HG02885 (cell line): ENCODE measurements at regions not wholly inside any gene's neighbourhood (a gene's known extent, or its start where the extent isn't known, plus 50 kb on each side); places are given as distances from the start of the nearest gene placed in this dataset.
A peak's percentile ranks its signal among the peaks of the same experiment; 100 is the strongest.
"Not testable (repeated sequence)": the region's sequence is repeated elsewhere in the genome, so short reads cannot be mapped to it uniquely, and the experiment has no call there.

Experiments
- ATAC-seq: cut with Tn5 transposase; IDR thresholded peaks from one replicate; pipeline ENCODE4 v1.9.1; 2021; ENCODE audit warnings: mild to moderate bottlenecking; ENCODE audit not compliant: unreplicated experiment, poor library complexity

DNA sequence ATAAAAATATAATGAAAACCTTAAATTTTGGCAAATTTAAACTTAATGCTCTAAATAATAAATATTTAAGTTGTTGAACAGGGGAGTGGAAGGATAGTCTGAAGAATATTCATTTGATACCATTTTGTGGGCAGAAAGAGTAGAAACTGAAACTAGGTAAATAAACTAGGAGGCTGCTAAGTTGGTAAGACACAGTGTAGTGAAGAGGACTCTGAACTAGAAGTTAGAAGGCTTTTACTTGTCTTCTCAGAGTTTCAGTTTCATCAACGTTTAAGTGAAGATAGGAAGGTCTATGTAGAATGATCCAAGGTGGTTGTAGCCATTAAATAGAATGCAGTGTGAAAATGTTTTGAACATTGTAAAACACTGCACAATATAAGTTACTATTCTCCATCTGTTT lies 516.9 kb downstream of the AMY1C start:
- no peak for ATAC-seq

DNA sequence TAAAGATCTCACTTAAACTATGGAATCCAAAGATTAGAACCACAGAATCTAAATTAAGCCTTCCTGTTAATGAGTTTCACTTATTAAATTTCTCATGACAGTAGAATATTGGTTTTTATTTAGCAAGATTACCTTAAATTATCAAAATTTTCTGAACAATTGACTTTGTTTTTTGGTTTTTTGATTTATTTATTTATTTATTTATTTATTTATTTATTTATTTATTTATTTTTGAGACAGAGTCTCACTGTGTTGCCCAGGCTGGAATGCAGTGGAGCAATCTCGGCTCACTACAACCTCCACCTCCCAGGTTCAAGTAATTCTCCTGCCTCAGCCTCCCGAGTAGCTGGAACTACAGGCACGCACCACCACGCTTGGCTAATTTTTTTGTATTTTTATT lies 538.6 kb downstream of the AMY1C start:
- not testable (repeated sequence) for ATAC-seq

DNA sequence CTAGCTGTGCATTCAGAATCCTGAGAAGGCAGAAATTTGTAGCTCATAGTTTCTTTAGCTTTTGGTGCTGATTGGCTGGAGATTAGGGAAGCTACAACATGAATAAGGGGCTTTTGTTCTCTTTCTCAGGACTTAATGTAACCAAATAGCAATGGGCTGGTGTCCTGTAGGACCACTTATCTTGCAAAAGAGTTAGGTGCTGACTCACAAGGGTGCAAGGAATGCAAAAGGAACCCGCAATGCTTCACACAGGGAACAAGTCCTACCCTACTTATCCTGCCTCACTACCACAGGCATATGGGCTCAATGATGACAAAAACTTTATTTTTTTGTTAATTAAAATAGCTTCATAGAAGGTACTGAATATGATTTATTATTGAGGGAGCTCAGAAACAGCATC lies 541.5 kb downstream of the AMY1C start:
- no peak for ATAC-seq

DNA sequence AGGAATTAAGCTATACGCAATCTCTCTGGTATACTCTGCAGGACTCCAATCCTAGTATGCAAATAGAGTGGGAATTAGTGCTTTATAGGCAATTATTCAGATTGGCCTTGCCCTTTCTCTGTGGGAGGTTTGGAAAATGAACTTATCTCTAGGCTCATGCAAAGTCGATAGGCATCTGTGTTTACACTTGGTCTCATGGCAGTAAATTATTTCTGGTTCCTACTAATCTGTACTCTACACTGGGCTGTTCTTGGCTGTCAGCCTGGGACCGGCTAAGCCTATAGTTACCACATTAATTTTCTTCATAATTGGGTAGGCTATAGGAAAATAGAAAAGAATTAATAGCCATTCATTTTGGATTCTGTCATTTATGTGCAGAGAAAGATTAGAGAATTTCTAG lies 544.6 kb downstream of the AMY1C start:
- ATAC-seq = no peak

DNA sequence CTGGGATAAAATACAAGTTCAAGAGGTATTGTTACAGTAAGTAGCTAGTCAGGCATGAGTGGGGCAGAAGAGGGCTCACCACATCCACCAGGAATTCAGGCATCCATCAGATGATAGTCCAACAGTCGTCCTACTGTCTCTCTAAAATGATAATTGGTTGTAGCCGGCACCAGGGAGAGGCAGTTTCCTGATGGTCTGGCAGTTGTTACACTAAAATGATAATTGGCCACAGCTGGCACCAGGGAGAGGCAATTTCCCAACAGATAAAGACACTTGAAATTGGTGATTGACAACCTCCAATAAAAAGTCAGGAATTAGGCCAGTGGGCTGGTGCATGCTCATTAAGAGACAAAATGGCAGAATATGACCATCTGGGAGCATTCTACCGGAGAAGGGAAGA lies 545.8 kb downstream of the AMY1C start:
- ATAC-seq = no peak

DNA sequence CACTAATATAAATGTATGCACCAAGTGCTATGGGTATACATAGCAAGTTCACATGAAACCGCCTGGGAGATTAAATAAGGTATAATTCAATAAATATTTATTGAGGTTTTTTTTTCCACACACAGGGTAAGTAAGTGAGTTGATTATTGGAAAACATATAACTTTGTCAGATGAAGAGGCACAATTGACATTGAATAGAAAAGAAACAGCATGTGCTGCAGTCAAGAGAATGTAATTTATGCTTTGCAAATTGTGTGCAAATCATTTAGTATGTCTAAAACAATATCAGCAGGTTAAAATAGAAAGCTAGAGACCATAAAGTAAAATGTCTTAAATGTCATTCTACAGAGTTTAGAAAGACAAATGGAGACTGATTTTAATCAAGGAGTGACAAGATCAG lies 560.0 kb downstream of the AMY1C start:
- no peak for ATAC-seq

DNA sequence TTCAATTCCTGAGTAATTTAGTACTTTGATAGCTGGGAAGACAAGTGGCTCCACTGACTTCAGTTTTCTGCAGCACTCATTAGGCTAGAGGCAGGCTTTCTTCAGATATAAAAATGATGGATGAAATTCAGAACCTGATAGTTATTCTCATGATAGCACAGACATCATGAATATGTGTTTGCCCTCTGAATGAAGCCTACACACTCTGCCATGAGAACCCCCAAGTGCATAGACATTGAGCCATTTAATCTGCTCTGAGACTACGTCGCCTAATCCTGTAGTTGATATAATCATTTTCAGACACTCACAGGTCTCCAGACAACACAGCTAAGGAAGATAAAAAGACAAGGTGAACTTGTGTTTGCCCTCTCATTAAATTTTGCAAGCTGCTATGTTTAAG lies 566.1 kb downstream of the AMY1C start:
- ATAC-seq = no peak

DNA sequence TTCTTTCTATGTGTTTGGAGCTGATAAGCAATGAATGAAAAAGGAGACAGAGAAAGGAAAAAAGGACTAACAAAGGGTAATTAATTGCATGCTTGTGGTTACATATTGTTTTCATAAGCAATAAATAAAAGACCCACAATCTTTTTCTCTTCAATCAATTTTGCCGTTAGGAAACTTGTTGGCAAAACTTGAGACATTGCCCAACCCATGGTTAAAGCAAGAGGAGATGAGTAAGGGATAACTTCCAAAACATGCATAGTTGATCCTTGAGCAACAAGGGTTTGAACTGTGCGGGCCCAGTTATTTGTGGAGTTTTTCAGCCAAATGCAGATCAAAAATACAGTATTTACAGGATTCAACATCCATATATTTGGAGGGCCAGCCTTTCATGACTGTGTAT lies 572.4 kb downstream of the AMY1C start:
- ATAC-seq = no peak

DNA sequence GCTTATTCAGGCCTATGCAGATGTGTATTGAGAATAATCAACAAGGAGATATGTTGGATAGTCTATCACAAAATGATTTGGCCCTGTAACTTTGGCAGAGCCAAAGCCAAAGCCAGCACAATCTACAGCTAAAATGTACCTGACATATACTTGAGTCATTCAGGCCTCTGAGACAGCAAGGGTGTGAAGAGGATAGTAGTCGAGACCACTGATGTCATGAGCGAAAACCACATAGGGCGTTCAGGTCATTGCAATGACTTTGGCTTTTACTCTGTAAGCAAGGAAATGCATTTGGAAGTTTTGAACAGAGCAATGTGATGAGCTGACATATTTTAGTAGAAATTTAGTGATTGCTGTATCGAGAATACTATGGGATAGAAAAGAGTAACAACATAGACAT lies 579.6 kb downstream of the AMY1C start:
- ATAC-seq = no peak

DNA sequence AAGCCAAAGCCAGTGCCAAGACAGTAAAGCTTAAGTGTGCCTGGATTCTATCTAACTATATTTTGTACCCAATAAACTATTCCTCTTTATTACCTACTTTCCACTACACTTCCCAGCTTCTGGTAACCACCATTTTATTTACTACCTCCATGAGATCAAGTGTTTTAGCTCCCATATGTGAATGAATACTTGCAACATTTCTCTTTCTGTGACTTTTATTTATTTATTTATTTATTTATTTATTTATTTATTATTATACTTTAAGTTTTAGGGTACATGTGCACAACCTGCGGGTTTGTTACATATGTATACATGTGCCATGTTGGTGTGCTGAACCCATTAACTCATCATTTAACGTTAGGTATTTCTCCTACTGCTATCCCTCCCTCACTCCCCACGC lies 582.1 kb downstream of the AMY1C start:
- no peak for ATAC-seq

DNA sequence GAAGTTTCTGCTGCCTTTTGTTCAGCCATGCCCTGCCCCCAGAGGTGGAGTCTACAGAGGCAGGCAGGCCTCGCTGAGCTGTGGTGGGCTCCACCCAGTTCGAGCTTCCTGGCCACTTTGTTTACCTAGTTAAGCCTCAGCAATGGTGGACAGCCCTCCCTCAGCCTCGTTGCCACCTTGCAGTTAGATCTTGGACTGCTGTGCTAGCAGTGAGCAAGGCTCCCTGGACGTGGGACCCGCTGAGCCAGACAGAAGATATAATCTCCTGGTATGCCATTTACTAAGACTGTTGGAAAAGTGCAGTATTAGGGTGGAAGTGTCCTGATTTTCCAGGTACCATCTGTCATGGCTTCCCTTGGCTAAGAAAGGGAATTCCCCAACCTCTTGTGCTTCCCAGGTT lies 588.2 kb downstream of the AMY1C start:
- ATAC-seq = not testable (repeated sequence)

DNA sequence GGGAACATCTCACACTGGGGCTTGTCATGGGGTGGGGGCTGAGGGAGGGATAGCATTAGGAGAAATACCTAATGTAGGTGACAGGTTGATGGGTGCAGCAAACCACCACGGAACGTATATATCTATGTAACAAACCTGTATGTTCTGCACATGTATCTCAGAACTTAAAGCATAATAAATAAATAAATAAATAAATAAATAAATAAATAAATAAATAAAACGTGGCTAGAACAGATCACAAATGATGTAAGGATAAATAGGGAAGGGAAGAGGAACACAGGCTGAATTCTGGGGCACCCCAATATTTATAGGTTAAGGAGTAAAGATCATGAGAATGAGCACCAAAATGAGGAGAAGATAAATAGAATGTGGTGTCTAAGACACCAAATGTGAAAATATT lies 592.2 kb downstream of the AMY1C start:
- ATAC-seq = no peak

DNA sequence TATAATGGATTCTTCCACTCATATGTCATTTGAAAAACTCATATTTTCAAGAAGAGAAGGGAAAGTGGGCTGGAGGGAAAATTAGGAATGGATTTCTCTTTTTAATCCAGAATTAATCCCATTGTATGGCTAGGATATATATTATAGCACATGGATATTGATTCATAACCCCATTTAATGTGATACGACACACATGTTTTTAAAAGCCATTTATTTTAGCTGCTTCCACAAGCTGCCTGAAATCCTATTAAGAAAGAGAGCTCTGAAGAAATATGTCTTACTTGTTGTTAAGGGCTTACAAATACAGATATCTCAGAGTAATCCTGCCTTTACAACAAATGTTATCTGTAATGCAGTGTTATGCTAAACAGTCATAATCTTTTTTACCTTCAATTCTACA lies 598.6 kb downstream of the AMY1C start:
- no peak for ATAC-seq

DNA sequence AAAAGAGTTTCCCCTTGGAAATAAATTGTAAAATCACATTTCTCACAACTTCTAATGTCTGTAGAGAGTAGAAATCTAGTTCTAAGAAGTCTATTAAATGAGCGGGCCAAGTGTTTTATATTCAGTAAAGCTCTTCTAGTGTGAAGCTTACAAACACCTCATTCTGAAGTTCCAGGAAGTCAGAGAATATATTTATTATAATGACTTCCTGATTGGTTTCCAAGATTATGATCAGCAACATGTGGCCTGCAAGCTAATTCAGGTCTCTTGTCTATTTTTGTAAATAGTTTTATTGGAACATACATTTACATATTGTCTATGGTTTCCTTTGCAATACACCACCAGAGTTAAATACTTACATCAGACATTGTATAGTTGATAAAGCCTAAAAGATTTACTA lies 603.9 kb downstream of the AMY1C start:
- no peak for ATAC-seq

DNA sequence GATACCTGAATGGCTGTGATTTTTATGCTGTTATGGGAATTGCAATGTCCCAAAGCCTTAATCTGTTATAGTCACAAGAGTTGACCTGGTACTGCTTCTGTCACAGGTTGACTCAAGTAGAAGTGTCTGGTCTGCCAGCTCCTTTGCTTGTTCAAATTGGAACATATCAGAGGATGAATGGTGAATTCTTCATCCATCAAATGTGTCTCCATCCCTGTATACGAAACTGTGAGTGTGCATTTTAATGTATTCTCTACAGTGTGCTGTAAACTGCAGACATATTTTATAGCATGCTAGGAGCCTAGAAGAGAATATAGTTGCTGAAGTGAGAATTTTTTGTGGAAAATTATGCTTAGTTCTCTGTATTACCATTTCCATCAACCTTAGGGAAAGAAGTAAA lies 608.4 kb downstream of the AMY1C start:
- no peak for ATAC-seq

DNA sequence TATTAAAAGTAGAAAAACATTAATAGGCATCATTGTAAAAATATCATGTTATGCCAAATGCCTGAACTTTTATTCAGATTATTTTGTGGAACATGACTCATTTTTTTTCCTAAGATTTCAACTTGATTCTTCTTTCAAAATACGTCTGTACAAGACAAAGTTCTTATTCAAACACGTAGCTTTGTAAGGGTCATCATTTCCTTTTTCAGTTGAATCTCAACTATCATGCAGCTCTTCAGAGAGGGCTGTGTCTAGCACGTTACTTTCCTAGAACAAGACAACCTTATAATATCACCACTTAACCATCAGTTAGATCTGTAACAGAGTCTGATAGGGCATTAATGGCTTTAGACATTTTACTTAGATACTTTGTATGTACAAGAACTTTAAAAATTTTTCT lies 608.9 kb downstream of the AMY1C start:
- ATAC-seq = no peak

DNA sequence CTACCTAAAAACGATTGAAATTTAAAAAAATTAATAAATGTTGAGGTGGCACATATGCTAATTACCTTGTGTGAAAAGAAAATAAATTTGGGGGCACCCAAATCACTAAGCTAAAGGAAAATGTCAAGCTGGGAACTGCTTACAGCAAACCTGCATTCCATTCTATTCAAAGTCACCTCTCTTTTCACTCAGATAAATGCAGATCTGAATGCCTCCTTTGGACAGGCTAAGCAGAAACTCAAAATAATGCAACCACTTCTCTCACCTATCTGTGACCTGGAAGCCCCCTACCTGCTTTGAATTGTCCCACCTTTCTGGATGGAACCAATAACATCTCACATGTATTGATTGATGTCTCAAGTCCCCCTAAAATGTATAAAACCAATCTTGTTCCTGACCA lies 628.7 kb downstream of the AMY1C start:
- ATAC-seq = no peak

DNA sequence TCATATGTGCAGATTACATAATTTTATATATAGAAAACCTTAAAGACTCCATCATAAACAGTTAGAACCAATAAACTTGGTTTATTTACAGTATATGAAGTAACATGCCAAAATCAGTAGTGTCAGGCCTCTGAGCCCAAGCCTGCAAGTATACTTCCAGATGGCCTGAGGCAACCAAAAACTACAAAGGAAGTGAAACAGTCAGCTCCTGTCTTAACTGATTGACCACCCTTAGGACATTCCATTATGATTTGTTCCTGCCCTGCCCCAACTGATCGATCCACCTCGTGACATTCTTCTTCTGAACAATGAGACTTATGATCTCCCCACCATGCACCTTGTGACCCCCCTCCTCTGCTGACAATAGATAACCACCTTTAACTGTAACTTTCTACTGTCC lies 630.3 kb downstream of the AMY1C start:
- ATAC-seq = no peak

DNA sequence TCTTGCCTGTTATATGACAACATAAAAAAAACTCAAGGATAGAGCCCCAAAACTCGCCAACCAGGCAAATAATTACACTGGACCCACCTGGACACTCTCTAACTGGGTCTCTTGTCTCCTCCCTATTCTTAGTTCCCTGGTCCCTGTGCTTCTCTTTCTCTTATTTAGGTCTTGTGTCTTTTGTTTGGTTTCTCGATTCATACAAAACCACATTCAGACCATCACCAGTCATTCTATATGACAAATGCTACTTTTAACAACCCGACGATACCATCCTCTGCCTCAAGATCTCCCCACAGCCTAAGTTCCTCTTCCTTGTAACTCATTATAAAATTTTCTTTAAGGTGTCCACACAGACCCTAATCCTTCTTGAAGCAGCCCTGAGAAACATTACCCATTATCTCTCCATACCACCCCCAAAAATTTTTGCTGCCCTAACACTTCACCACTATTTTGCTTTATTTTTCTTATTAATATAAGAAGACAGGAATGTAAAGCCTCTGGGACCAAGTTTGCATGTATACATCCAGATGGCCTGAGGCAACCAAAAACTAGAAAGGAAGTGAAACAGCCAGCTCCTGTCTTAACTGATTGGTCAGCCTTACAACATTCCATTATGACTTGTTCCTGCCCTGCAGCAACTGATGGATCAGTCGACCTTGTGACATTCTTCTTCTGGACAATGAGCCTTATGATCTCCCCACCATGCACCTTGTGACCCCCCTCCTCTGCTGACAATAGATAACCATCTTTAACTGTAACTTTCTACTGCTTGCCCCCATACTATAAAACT lies 638.2 kb downstream of the AMY1C start:
- ATAC-seq = peak; percentile 69

DNA sequence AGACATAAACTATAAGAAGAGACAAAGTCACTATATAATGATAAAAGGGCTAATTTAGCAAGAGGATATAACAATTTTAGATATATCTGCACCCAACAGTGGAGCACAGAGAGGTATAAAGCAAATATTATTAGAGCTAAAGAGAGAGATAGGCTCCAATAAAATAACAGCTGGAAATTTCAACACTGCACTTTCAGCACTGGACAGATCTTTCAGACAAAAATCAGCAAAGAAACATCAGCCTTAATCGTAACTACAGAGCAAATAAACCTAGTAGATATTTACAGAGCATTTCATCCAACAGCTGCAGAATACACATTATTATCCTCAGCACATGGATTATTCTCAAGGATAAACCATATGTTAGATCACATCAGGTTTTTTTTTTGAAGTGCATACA lies 642.9 kb downstream of the AMY1C start:
- ATAC-seq = no peak

DNA sequence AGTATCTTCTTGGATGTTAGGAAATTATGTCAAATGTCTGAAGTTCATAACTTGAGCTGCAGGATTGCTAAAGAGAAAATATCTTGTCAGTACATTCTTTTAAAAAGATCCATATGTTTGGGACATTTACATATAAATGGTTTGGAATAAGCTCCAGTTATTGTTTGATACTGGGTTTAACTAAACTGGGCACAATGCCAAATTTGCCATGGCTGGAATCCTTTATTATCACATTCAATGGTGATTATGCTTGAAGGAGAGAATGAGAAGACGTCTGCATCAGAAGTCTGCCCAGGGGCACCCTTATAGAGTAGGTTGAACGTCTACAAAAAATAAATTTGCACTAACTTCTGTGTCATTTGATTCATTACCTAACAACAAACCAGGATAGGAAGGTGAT lies 652.5 kb downstream of the AMY1C start:
- no peak for ATAC-seq

DNA sequence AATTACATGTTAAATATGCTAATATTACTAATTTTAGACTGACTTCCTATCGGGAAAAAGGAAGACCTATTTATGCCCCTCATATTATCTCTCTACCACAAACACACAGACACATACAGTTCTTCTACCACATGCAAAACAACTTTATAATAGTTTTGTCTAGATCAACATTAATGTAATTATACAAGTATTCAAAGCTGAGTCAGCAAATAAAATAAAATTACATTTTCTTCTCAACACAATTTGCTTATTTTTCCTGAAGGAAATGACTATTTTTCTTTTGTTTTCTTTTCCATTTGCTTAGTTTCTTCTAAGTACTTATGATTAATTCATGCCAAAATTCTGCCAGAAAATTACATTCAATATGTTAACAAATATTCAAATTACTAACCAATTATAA lies 654.2 kb downstream of the AMY1C start:
- no peak for ATAC-seq

DNA sequence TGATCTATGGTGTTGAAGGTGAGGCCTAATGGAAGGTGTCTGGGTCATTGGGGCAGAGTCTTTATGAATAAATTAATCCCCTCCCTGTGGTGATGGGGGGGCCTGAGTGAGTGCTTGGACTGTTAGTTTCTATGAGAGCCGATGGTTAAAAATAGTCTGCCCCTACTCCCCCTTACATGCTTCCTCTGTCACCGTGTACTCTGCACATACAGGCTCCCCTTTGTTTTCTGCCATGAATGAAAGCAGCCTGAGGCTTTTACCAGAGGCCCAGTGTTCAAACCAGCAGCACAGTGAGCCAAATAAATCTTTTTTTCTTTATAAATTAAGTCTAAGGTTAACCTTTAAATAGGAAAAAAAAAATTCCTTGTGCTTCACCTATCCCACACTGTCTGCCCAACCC lies 657.0 kb downstream of the AMY1C start:
- ATAC-seq = no peak
